Ishikawa (cell line): ENCODE measurements at regions not wholly inside any gene's neighbourhood (a gene's known extent, or its start where the extent isn't known, plus 50 kb on each side); places are given as distances from the start of the nearest gene placed in this dataset.

Source experiments
- CEBPB ChIP-seq: IDR thresholded peaks from 2 replicates; pipeline ENCODE4 v1.6.1; 2012
- CREB1 ChIP-seq: IDR thresholded peaks from 2 replicates; pipeline ENCODE4 v1.6.1; 2012; ENCODE audit warnings: low read depth
- EGR1 ChIP-seq: IDR thresholded peaks from 2 replicates; pipeline ENCODE4 v1.6.1; 2012
- EP300 ChIP-seq: IDR thresholded peaks from 2 replicates; pipeline ENCODE4 v1.6.1; 2012; ENCODE audit warnings: borderline replicate concordance
- FOXM1 ChIP-seq: IDR thresholded peaks from 2 replicates; pipeline ENCODE4 v1.6.1; 2012; ENCODE audit warnings: low read depth, borderline replicate concordance
- NFIC ChIP-seq: IDR thresholded peaks from 2 replicates; pipeline ENCODE4 v1.6.1; 2012
- RAD21 ChIP-seq: IDR thresholded peaks from 2 replicates; pipeline ENCODE4 v1.6.1; 2012; ENCODE audit warnings: low read depth
- TAF1 ChIP-seq: IDR thresholded peaks from 2 replicates; pipeline ENCODE4 v1.6.1; 2012; ENCODE audit warnings: low read depth, mild to moderate bottlenecking
- TCF12 ChIP-seq: IDR thresholded peaks from 2 replicates; pipeline ENCODE4 v1.6.1; 2012; ENCODE audit warnings: low read depth
- TEAD4 ChIP-seq: IDR thresholded peaks from 2 replicates; pipeline ENCODE4 v1.6.1; 2012
- YY1 ChIP-seq: IDR thresholded peaks from 2 replicates; pipeline ENCODE4 v1.6.1; 2012; ENCODE audit warnings: low read depth
- ZBTB7A ChIP-seq: IDR thresholded peaks from 2 replicates; pipeline ENCODE4 v1.6.1; 2012; ENCODE audit warnings: low read depth
- TF ChIP-seq, protein P1 (sequence below): IDR thresholded peaks from 2 replicates; pipeline ENCODE4 v1.6.1; 2012; ENCODE audit warnings: low read depth, mild to moderate bottlenecking
- TF ChIP-seq, protein P2 (sequence below): IDR thresholded peaks from 2 replicates; pipeline ENCODE4 v1.6.1; 2012
- TF ChIP-seq, protein P3 (sequence below): IDR thresholded peaks from 2 replicates; pipeline ENCODE4 v1.6.1; 2012

GRCh38 chr16:80355335-80355734, 185.5 kb upstream of the DYNLRB2 start:
- no peak for TF ChIP-seq NFIC
- TF ChIP-seq RAD21, result no peak
- TF ChIP-seq YY1, result no peak
- TF ChIP-seq, protein P1, sequence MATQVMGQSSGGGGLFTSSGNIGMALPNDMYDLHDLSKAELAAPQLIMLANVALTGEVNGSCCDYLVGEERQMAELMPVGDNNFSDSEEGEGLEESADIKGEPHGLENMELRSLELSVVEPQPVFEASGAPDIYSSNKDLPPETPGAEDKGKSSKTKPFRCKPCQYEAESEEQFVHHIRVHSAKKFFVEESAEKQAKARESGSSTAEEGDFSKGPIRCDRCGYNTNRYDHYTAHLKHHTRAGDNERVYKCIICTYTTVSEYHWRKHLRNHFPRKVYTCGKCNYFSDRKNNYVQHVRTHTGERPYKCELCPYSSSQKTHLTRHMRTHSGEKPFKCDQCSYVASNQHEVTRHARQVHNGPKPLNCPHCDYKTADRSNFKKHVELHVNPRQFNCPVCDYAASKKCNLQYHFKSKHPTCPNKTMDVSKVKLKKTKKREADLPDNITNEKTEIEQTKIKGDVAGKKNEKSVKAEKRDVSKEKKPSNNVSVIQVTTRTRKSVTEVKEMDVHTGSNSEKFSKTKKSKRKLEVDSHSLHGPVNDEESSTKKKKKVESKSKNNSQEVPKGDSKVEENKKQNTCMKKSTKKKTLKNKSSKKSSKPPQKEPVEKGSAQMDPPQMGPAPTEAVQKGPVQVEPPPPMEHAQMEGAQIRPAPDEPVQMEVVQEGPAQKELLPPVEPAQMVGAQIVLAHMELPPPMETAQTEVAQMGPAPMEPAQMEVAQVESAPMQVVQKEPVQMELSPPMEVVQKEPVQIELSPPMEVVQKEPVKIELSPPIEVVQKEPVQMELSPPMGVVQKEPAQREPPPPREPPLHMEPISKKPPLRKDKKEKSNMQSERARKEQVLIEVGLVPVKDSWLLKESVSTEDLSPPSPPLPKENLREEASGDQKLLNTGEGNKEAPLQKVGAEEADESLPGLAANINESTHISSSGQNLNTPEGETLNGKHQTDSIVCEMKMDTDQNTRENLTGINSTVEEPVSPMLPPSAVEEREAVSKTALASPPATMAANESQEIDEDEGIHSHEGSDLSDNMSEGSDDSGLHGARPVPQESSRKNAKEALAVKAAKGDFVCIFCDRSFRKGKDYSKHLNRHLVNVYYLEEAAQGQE, result no peak
- no peak for TF ChIP-seq CEBPB
- TF ChIP-seq CREB1, result no peak
- no peak for TF ChIP-seq EP300
- TF ChIP-seq, protein P2, sequence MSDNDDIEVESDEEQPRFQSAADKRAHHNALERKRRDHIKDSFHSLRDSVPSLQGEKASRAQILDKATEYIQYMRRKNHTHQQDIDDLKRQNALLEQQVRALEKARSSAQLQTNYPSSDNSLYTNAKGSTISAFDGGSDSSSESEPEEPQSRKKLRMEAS, result no peak
- no peak for TF ChIP-seq TAF1

DNA sequence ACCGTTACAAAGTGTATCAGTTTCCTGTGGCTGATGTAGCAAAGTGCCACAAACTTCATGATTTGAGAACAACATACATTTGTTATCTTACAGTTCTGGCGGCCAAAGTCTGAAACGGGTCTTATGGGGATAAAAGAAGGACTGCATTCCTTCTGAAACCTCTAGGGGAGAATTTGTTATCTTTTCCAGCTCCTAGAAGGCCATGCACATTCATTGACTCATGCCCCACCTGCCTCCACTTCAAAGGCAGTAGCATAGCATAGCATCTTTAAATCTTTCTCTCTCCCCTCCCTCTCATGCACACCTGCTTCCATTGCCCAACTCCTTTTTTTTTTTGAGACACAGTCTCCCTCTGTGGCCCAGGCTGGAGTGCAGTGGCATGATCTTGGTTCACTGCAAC, 190.7 kb upstream of the DYNLRB2 start:
- no peak for TF ChIP-seq ZBTB7A
- TF ChIP-seq, protein P2, result no peak
- no peak for TF ChIP-seq FOXM1
- TF ChIP-seq RAD21, result no peak
- TF ChIP-seq EP300, result no peak
- TF ChIP-seq CEBPB, result no peak
- no peak for TF ChIP-seq EGR1
- no peak for TF ChIP-seq TAF1

DNA sequence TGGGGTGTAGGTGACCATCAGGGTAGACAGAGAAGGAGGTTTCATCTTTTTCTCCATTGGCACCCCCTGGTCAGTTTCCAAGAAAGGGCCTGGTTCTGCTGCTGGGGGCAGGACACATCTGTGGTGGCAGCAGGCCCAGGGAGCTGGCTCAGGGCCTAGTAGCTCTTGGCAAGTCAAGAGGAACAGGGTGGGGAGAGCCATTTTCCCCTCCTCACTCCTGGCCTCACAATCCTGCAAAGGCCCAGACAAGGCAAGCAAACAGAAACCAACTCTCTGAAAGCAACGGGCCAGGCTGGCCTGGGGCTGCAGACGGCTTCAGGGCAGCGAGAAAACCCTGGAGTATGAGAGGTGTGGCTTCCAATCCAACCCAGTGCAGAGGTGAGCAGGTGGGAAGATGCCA, 192.9 kb upstream of the DYNLRB2 start:
- no peak for TF ChIP-seq ZBTB7A
- TF ChIP-seq YY1, result no peak
- TF ChIP-seq TEAD4, result no peak
- TF ChIP-seq EP300, result no peak
- TF ChIP-seq, protein P2, result no peak
- no peak for TF ChIP-seq FOXM1
- no peak for TF ChIP-seq RAD21
- TF ChIP-seq EGR1, result no peak
- TF ChIP-seq CREB1, result no peak
- TF ChIP-seq TCF12, result no peak
- no peak for TF ChIP-seq CEBPB
- no peak for TF ChIP-seq NFIC
- TF ChIP-seq TAF1, result no peak
- TF ChIP-seq, protein P1, result no peak
- TF ChIP-seq, protein P3, sequence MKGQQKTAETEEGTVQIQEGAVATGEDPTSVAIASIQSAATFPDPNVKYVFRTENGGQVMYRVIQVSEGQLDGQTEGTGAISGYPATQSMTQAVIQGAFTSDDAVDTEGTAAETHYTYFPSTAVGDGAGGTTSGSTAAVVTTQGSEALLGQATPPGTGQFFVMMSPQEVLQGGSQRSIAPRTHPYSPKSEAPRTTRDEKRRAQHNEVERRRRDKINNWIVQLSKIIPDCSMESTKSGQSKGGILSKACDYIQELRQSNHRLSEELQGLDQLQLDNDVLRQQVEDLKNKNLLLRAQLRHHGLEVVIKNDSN, result no peak

GRCh38 chr16:80347002-80347401, 193.8 kb upstream of the DYNLRB2 start:
- TF ChIP-seq TAF1 (no peak), FOXM1 (no peak), TCF12 (no peak), ZBTB7A (no peak), EP300 (no peak), TEAD4 (no peak), YY1 (no peak), CEBPB (no peak), CREB1 (no peak), RAD21 (no peak), EGR1 (no peak), NFIC (no peak)
- TF ChIP-seq, protein P1, result no peak
- TF ChIP-seq, protein P2, result no peak
- TF ChIP-seq, protein P3, result no peak

DNA sequence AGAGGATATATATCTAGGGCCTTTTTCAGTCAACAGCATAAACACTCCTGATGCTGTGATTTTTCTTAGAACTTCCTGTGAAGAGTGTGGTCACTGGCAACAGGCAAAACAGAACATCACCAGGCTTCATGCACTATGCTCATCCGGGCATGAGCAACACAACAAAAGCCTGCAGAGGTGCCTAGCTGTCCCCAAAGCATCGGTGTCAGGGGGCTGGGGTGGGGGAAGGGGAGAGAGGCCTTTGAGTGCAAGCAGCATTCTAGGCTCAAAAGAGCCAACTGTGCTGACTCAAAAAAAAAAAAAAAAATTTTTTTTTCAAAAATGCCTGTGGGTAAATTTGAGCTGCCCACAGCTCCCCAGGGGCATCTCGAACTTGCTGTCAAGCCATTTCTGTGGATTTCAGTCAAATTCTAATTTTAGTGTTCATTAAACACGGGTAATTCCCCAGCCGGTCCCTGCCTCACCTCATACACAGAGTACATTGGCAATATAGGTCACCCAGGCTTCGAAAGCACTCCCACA, 194.6 kb upstream of the DYNLRB2 start:
- TF ChIP-seq, protein P2, result no peak
- TF ChIP-seq, protein P3, result no peak
- no peak for TF ChIP-seq CEBPB
- TF ChIP-seq YY1, result no peak
- no peak for TF ChIP-seq EGR1
- TF ChIP-seq RAD21, result no peak
- no peak for TF ChIP-seq NFIC
- TF ChIP-seq TAF1, result no peak
- no peak for TF ChIP-seq ZBTB7A
- TF ChIP-seq TCF12, result no peak
- TF ChIP-seq FOXM1, result no peak
- no peak for TF ChIP-seq CREB1
- TF ChIP-seq TEAD4, result no peak
- TF ChIP-seq, protein P1, result no peak
